ENCODE measurements at regions not wholly inside any gene's neighbourhood (a gene's known extent, or its start where the extent isn't known, plus 50 kb on each side); places are given as distances from the start of the nearest gene placed in this dataset.

DNA sequence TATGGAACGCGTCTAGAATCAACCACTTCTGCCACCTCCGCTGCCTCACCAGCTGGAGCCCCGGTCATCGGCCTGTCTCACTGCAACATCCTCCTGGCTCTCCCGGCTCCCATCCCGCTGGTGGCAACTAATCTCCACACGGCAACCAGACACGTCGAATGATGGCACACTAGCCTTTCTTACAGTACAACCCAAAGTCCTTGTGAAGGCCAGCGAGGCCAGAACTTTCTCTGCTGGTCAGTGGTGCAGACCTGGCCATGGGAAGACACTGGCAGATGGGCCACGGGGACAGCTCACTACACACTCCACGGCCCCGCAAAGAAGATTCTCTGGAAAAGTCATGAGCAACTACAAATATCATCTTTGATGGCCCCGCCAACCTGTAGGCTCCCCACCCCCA is 117.6 kb downstream of the RMI2 start:
- CTCF ChIA-PET (ENCODE audit: unreplicated experiment), result no interaction called here
- no peak for DNase-seq (ENCODE audit: low spot score)
- H3K27ac ChIP-seq (ENCODE audit: low read depth, low read length, poor library complexity, severe bottlenecking), result no peak overlapping the region
- H3K9me3 ChIP-seq (ENCODE audit: low read length), result no peaks in the 10 kb centered on the region
- no peaks in the 10 kb centered on the region for H3K4me1 ChIP-seq (ENCODE audit: insufficient read depth, low read length, poor library complexity, severe bottlenecking)
- no peak overlapping the region for H3K4me2 ChIP-seq (ENCODE audit: low read length)
- H3K4me3 ChIP-seq (ENCODE audit: low read depth, low read length, poor library complexity, severe bottlenecking), result no peak overlapping the region
- no peaks in the 10 kb centered on the region for H4K20me1 ChIP-seq (ENCODE audit: insufficient read depth, low read length)
- no peak overlapping the region for H2AFZ ChIP-seq (ENCODE audit: low read length)
- TF ChIP-seq EZH2phosphoT487 (IDR thresholded peaks at IDR 0.05; ENCODE audit: borderline replicate concordance, low read depth, low read length), result no peak
- TF ChIP-seq, protein P1, sequence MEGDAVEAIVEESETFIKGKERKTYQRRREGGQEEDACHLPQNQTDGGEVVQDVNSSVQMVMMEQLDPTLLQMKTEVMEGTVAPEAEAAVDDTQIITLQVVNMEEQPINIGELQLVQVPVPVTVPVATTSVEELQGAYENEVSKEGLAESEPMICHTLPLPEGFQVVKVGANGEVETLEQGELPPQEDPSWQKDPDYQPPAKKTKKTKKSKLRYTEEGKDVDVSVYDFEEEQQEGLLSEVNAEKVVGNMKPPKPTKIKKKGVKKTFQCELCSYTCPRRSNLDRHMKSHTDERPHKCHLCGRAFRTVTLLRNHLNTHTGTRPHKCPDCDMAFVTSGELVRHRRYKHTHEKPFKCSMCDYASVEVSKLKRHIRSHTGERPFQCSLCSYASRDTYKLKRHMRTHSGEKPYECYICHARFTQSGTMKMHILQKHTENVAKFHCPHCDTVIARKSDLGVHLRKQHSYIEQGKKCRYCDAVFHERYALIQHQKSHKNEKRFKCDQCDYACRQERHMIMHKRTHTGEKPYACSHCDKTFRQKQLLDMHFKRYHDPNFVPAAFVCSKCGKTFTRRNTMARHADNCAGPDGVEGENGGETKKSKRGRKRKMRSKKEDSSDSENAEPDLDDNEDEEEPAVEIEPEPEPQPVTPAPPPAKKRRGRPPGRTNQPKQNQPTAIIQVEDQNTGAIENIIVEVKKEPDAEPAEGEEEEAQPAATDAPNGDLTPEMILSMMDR (conservative IDR thresholded peaks at IDR 0.05; ENCODE audit: low read length), result no peak
- no TSS peak for BruUV-seq (replicated peaks)
- no peaks in the 10 kb centered on the region for H3K79me2 ChIP-seq (ENCODE audit: insufficient read depth, low read depth, low read length)
- intact Hi-C loops (cut with micrococcal nuclease; ENCODE audit: unreplicated experiment), result no loop called here
- H3K36me3 ChIP-seq (ENCODE audit: insufficient read depth, low read length), result no peaks in the 10 kb centered on the region
- POLR2A ChIA-PET, result no interaction called here
- H3K9me2 ChIP-seq (ENCODE audit: insufficient read depth, low read length), result no peaks in the 10 kb centered on the region

DNA sequence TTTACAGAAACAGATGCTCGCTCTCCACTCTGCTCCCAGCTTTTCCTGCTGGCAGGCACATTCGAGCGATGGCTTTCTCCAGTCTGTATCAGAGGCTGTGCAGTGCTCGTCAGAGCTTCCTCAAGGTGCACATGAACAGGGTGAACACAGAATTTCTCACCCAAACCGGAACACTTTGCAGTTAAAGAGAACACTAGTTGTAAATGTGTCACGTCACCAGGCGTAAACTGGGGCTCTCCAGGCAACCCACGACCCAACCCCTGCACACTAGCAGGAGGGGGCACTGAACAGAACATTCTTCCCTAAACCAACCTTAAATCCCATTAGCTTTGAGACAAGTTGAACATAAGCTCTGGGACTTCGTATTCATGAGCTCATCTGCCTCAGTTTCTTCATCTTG is 119.0 kb downstream of the RMI2 start:
- BruUV-seq (replicated peaks), result no TSS peak
- POLR2A ChIA-PET, result no interaction called here
- TF ChIP-seq, protein P1 (conservative IDR thresholded peaks at IDR 0.05; ENCODE audit: low read length), result no peak
- TF ChIP-seq EZH2phosphoT487 (IDR thresholded peaks at IDR 0.05; ENCODE audit: borderline replicate concordance, low read depth, low read length), result no peak
- DNase-seq (ENCODE audit: low spot score), result no peak
- CTCF ChIA-PET (ENCODE audit: unreplicated experiment), result no interaction called here
- Histone ChIP-seq H3K36me3 (ENCODE audit: insufficient read depth, low read length) (no peaks in the 10 kb centered on the region), H4K20me1 (ENCODE audit: insufficient read depth, low read length) (no peaks in the 10 kb centered on the region), H3K4me2 (ENCODE audit: low read length) (no peak overlapping the region), H2AFZ (ENCODE audit: low read length) (no peak overlapping the region), H3K9me3 (ENCODE audit: low read length) (no peaks in the 10 kb centered on the region), H3K4me3 (ENCODE audit: low read depth, low read length, poor library complexity, severe bottlenecking) (no peak overlapping the region), H3K9me2 (ENCODE audit: insufficient read depth, low read length) (no peaks in the 10 kb centered on the region), H3K79me2 (ENCODE audit: insufficient read depth, low read depth, low read length) (no peaks in the 10 kb centered on the region), H3K27ac (ENCODE audit: low read depth, low read length, poor library complexity, severe bottlenecking) (no peak overlapping the region), H3K4me1 (ENCODE audit: insufficient read depth, low read length, poor library complexity, severe bottlenecking) (no peaks in the 10 kb centered on the region)
- intact Hi-C loops (cut with micrococcal nuclease; ENCODE audit: unreplicated experiment), result no loop called here

DNA sequence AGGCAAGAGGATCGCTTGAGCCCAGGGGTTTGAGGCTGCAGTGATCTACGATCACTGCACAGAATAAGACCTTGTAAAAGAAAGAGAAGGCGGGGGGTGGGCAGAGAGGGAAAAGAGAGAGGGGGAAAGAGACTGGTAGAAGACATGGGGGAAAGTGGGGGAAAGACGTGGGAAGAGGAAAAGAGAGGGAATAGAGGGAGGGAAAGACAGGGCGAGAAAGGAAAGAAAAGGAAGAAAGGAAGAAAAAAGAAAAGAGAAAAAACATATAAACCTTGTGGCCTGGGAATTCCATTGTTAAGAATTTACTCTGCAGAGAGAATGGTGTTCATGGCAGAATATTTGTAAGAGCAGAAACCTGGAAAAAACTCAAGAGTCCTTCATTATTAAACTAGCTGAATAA is 120.4 kb downstream of the RMI2 start:
- H3K4me2 ChIP-seq (ENCODE audit: low read length), result no peak overlapping the region
- BruUV-seq (replicated peaks), result no TSS peak
- intact Hi-C loops (cut with micrococcal nuclease; ENCODE audit: unreplicated experiment), result no loop called here

More for the DNA sequence above, 120.4 kb downstream of the RMI2 start:
- ChIA-PET POLR2A (no interaction called here), CTCF (ENCODE audit: unreplicated experiment) (no interaction called here)
- Histone ChIP-seq H4K20me1 (ENCODE audit: insufficient read depth, low read length) (no peaks in the 10 kb centered on the region), H3K79me2 (ENCODE audit: insufficient read depth, low read depth, low read length) (no peaks in the 10 kb centered on the region), H3K9me3 (ENCODE audit: low read length) (no peaks in the 10 kb centered on the region), H3K4me3 (ENCODE audit: low read depth, low read length, poor library complexity, severe bottlenecking) (no peak overlapping the region), H2AFZ (ENCODE audit: low read length) (no peak overlapping the region), H3K27ac (ENCODE audit: low read depth, low read length, poor library complexity, severe bottlenecking) (no peak overlapping the region), H3K4me1 (ENCODE audit: insufficient read depth, low read length, poor library complexity, severe bottlenecking) (no peaks in the 10 kb centered on the region), H3K9me2 (ENCODE audit: insufficient read depth, low read length) (no peaks in the 10 kb centered on the region), H3K36me3 (ENCODE audit: insufficient read depth, low read length) (no peaks in the 10 kb centered on the region)
- no peak for TF ChIP-seq EZH2phosphoT487 (IDR thresholded peaks at IDR 0.05; ENCODE audit: borderline replicate concordance, low read depth, low read length)
- TF ChIP-seq, protein P1 (conservative IDR thresholded peaks at IDR 0.05; ENCODE audit: low read length), result no peak
- DNase-seq (ENCODE audit: low spot score), result no peak
